ENCODE measurements at regions not wholly inside any gene's neighbourhood (a gene's known extent, or its start where the extent isn't known, plus 50 kb on each side); places are given as distances from the start of the nearest gene placed in this dataset.

DNA sequence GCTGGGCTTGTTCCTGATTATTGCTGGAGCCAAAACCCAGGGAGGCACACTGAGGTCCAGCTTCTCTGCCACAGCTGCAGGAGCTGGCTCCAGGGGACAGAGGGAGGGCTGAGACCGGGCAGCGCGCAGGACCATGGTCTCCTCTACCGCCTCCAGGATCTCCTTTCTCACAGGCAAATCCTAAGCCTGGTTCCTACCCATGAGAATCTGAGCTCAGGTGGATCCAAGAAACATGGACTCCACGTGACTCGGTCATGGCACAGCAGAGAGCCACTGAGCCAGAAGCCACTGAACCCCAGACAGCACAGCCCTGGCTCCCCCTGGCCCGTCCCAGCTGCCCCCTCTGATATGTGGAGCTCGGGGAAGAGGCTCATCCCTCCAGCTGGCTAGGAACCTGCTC is 653.4 kb upstream of the ID2 start:
- no peak overlapping the region for H3K27ac ChIP-seq
- H3K9me3 ChIP-seq = peaks cover 4% of the 10 kb centered on the region; the same call in 1 of the 3 replicates
- ChIA-PET POLR2A (no interaction called here), CTCF (interaction anchor here (1.3 kb wide), 1 partner anchor 931 kb away, joined by 3 read pairs; no protein-coding TSS in a partner anchor)
- no peaks in the 10 kb centered on the region for H3K4me1 ChIP-seq
- H3K4me3 ChIP-seq = no peak overlapping the region
- FAIRE-seq (no peak), ATAC-seq (no peak), DNase-seq (ENCODE audit: low read depth in 1 of 2, low spot score in 1 of 2) (no peak)
- WGBS (ENCODE audit: missing lambda C conversion rate) = 78% methylated on average over 6 of the region's 8 CpGs
- no peak for TF ChIP-seq HMGXB4 (CRISPR knock-in tag; IDR thresholded peaks at IDR 0.05; ENCODE audit: borderline replicate concordance)
- no peak for TF ChIP-seq HEYL (CRISPR knock-in tag; IDR thresholded peaks at IDR 0.05)
- no peak for TF ChIP-seq RNF2 (IDR thresholded peaks at IDR 0.05; ENCODE audit: borderline replicate concordance, low read depth)
- no peak for TF ChIP-seq RAD21 (conservative IDR thresholded peaks at IDR 0.05 in 1 of 2, IDR thresholded peaks at IDR 0.05 in 1 of 2)
- no peak for TF ChIP-seq TFCP2L1 (CRISPR knock-in tag; IDR thresholded peaks at IDR 0.05)
- TF ChIP-seq, protein P1, sequence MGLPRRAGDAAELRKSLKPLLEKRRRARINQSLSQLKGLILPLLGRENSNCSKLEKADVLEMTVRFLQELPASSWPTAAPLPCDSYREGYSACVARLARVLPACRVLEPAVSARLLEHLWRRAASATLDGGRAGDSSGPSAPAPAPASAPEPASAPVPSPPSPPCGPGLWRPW (IDR thresholded peaks at IDR 0.05) = no peak
- TF ChIP-seq REST (IDR thresholded peaks at IDR 0.05) = no peak
- TF ChIP-seq ZNF302 (CRISPR knock-in tag; IDR thresholded peaks at IDR 0.05) = no peak
- TF ChIP-seq CBX8 (IDR thresholded peaks at IDR 0.05) = no peak
- TF ChIP-seq USF2 (IDR thresholded peaks at IDR 0.05) = no peak
- no peak for TF ChIP-seq RARB (CRISPR knock-in tag; IDR thresholded peaks at IDR 0.05)
- TF ChIP-seq RFX5 (IDR thresholded peaks at IDR 0.05) = no peak
- TF ChIP-seq PBX3 (IDR thresholded peaks at IDR 0.05) = no peak
- no peak for TF ChIP-seq CEBPB (IDR thresholded peaks at IDR 0.05)
- TF ChIP-seq CBX2 (IDR thresholded peaks at IDR 0.05; ENCODE audit: borderline replicate concordance, low read depth) = no peak
- TF ChIP-seq ZSCAN20 (CRISPR knock-in tag; IDR thresholded peaks at IDR 0.05) = no peak
- no peak for TF ChIP-seq SMC3 (IDR thresholded peaks at IDR 0.05)
- no peak overlapping the region for H3K4me2 ChIP-seq

- H3K4me3 ChIP-seq = no peak overlapping the region
- ChIA-PET CTCF (interaction anchor here (1.3 kb wide), 1 partner anchor 932 kb away, joined by 3 read pairs; no protein-coding TSS in a partner anchor), POLR2A (no interaction called here)
- no peak overlapping the region for H3K27ac ChIP-seq
- H3K4me2 ChIP-seq = no peak overlapping the region
- DNase-seq (ENCODE audit: low read depth in 1 of 2, low spot score in 1 of 2) = no peak
- no peaks in the 10 kb centered on the region for H3K4me1 ChIP-seq
- 26% methylated on average over 5 of the region's 5 CpGs for WGBS (ENCODE audit: missing lambda C conversion rate)
- ATAC-seq = peak in 1 of 2 experiments; percentile 33; a peak in 2 of 6 replicates
- peaks cover under 1% of the 10 kb centered on the region; the same call in 1 of the 3 replicates for H3K9me3 ChIP-seq
- FAIRE-seq = no peak
- TF ChIP-seq NPAS2 (CRISPR knock-in tag; IDR thresholded peaks at IDR 0.05; ENCODE audit: borderline replicate concordance) (no peak), EHMT2 (IDR thresholded peaks at IDR 0.05; ENCODE audit: low read depth) (no peak), ZNF302 (CRISPR knock-in tag; IDR thresholded peaks at IDR 0.05) (no peak), POLR2AphosphoS2 (conservative IDR thresholded peaks at IDR 0.05; ENCODE audit: low read length) (no peak), ZSCAN20 (CRISPR knock-in tag; IDR thresholded peaks at IDR 0.05) (no peak), MAFK (IDR thresholded peaks at IDR 0.05; ENCODE audit: partially characterized antibody) (no peak), FOSL2 (IDR thresholded peaks at IDR 0.05) (no peak), FOSL2 (CRISPR knock-in tag; IDR thresholded peaks at IDR 0.05) (no peak), HDAC2 (IDR thresholded peaks at IDR 0.05) (no peak), EP300 (IDR thresholded peaks at IDR 0.05) (no peak), ZFP36 (IDR thresholded peaks at IDR 0.05; ENCODE audit: borderline replicate concordance, partially characterized antibody) (no peak), CEBPB (IDR thresholded peaks at IDR 0.05) (no peak), HOXB5 (CRISPR knock-in tag; IDR thresholded peaks at IDR 0.05) (no peak), JUN (IDR thresholded peaks at IDR 0.05) (no peak), NFE2L2 (conservative IDR thresholded peaks at IDR 0.05; ENCODE audit: low read length) (no peak), PHF8 (IDR thresholded peaks at IDR 0.05; ENCODE audit: borderline replicate concordance, low read depth) (no peak), KDM1A (IDR thresholded peaks at IDR 0.05; ENCODE audit: low read depth) (no peak), CBX8 (IDR thresholded peaks at IDR 0.05) (no peak), POLR2A (IDR thresholded peaks at IDR 0.05; ENCODE audit: low read length) (no peak), FOSB (CRISPR knock-in tag; IDR thresholded peaks at IDR 0.05) (no peak)
Measured at GRCh38 chr2:8028981-8029380, 652.9 kb upstream of the ID2 start.
